Endothelial cell of umbilical vein (primary cell): ENCODE measurements at regions not wholly inside any gene's neighbourhood (a gene's known extent, or its start where the extent isn't known, plus 50 kb on each side); places are given as distances from the start of the nearest gene placed in this dataset.

Experiments used
- JUN ChIP-seq: IDR thresholded peaks from 2 replicates; pipeline ENCODE4 v1.6.1; 2011; ENCODE audit warnings: borderline replicate concordance, low read depth; ENCODE audit not compliant: insufficient read length, insufficient read depth
- POLR2A ChIP-seq: IDR thresholded peaks from 2 replicates; pipeline ENCODE4 v1.6.1; 2012; ENCODE audit warnings: low read depth, mild to moderate bottlenecking, control low read depth, low read length
- TF ChIP-seq, protein P1 (sequence below), 2 donors: IDR thresholded peaks; 1 replicate in 1 of 2; 2 replicates in 1 of 2; pipeline ENCODE4 v1.5.1; 2011; ENCODE audit warnings: low read length in 2 of 2, mild to moderate bottlenecking in 2 of 2, moderate library complexity in 2 of 2, control low read depth in 1 of 2, inconsistent platforms in 1 of 2, low read depth in 1 of 2; ENCODE audit not compliant: insufficient read depth in 1 of 2; ENCODE audit errors: extremely low read depth in 1 of 2
- TF ChIP-seq, protein P2 (sequence below): IDR thresholded peaks from 2 replicates; pipeline ENCODE4 v1.6.1; 2011; ENCODE audit not compliant: insufficient read depth, insufficient read length

DNA sequence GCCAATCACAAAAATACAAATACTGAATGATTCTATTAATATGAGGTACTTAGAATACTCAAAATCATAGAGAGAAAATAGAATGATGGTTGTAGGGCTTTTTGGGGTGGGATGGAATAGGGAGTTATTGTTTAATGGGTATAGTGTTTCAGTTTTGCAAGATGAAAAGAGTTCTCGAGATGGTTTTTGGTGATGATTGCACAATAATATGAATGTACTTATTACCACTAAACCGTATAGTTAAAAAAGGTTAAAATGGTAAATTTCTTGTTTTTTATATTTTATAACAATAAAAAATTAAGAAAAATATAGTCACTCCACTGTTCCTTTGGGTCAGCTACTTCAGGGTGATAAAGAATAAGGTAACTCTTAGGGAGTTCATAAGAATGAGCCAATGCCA is 560.1 kb downstream of the TDRD15 start:
- TF ChIP-seq POLR2A: no peak
- TF ChIP-seq, protein P1, sequence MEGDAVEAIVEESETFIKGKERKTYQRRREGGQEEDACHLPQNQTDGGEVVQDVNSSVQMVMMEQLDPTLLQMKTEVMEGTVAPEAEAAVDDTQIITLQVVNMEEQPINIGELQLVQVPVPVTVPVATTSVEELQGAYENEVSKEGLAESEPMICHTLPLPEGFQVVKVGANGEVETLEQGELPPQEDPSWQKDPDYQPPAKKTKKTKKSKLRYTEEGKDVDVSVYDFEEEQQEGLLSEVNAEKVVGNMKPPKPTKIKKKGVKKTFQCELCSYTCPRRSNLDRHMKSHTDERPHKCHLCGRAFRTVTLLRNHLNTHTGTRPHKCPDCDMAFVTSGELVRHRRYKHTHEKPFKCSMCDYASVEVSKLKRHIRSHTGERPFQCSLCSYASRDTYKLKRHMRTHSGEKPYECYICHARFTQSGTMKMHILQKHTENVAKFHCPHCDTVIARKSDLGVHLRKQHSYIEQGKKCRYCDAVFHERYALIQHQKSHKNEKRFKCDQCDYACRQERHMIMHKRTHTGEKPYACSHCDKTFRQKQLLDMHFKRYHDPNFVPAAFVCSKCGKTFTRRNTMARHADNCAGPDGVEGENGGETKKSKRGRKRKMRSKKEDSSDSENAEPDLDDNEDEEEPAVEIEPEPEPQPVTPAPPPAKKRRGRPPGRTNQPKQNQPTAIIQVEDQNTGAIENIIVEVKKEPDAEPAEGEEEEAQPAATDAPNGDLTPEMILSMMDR (IDR thresholded peaks at IDR 0.05; ENCODE audit: extremely low read depth in 1 of 2, insufficient read depth in 1 of 2, low read depth in 1 of 2, low read length in 2 of 2): no peak
- TF ChIP-seq, protein P2, sequence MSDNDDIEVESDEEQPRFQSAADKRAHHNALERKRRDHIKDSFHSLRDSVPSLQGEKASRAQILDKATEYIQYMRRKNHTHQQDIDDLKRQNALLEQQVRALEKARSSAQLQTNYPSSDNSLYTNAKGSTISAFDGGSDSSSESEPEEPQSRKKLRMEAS: no peak
- no peak for TF ChIP-seq JUN
